ENCODE measurements at regions not wholly inside any gene's neighbourhood (a gene's known extent, or its start where the extent isn't known, plus 50 kb on each side); places are given as distances from the start of the nearest gene placed in this dataset.

- no peak for TF ChIP-seq CTCF (IDR thresholded peaks at IDR 0.05; ENCODE audit: borderline replicate concordance, insufficient read depth, low read depth, low read length)
- no peak overlapping the region for H3K4me3 ChIP-seq (ENCODE audit: low read depth, low read length)
Measured at GRCh38 chr11:70756756-70757155, 358.4 kb downstream of the CTTN start.

GRCh38 chr11:70757241-70757640 lies 358.9 kb downstream of the CTTN start:
- no peak overlapping the region for H3K4me3 ChIP-seq (ENCODE audit: low read depth, low read length)
- no peak for TF ChIP-seq CTCF (IDR thresholded peaks at IDR 0.05; ENCODE audit: borderline replicate concordance, insufficient read depth, low read depth, low read length)

GRCh38 chr11:70758206-70758605 lies 359.9 kb downstream of the CTTN start:
- H3K4me3 ChIP-seq (ENCODE audit: low read depth, low read length) = no peak overlapping the region
- no peak for TF ChIP-seq CTCF (IDR thresholded peaks at IDR 0.05; ENCODE audit: borderline replicate concordance, insufficient read depth, low read depth, low read length)

GRCh38 chr11:70759846-70760245 lies 361.5 kb downstream of the CTTN start:
- TF ChIP-seq CTCF (IDR thresholded peaks at IDR 0.05; ENCODE audit: borderline replicate concordance, insufficient read depth, low read depth, low read length) = no peak
- H3K4me3 ChIP-seq (ENCODE audit: low read depth, low read length) = no peak overlapping the region

GRCh38 chr11:70760416-70761020 lies 362.2 kb downstream of the CTTN start:
- no peak for TF ChIP-seq CTCF (IDR thresholded peaks at IDR 0.05; ENCODE audit: borderline replicate concordance, insufficient read depth, low read depth, low read length)
- H3K4me3 ChIP-seq (ENCODE audit: low read depth, low read length) = no peak overlapping the region

- no peak overlapping the region for H3K4me3 ChIP-seq (ENCODE audit: low read depth, low read length)
- no peak for TF ChIP-seq CTCF (IDR thresholded peaks at IDR 0.05; ENCODE audit: borderline replicate concordance, insufficient read depth, low read depth, low read length)
Measured at GRCh38 chr11:70761094-70761907, 363.0 kb downstream of the CTTN start.

GRCh38 chr11:70761908-70762337 lies 363.6 kb downstream of the CTTN start:
- no peak for TF ChIP-seq CTCF (IDR thresholded peaks at IDR 0.05; ENCODE audit: borderline replicate concordance, insufficient read depth, low read depth, low read length)
- H3K4me3 ChIP-seq (ENCODE audit: low read depth, low read length) = no peak overlapping the region
